ENCODE measurements at regions not wholly inside any gene's neighbourhood (a gene's known extent, or its start where the extent isn't known, plus 50 kb on each side); places are given as distances from the start of the nearest gene placed in this dataset.

DNA sequence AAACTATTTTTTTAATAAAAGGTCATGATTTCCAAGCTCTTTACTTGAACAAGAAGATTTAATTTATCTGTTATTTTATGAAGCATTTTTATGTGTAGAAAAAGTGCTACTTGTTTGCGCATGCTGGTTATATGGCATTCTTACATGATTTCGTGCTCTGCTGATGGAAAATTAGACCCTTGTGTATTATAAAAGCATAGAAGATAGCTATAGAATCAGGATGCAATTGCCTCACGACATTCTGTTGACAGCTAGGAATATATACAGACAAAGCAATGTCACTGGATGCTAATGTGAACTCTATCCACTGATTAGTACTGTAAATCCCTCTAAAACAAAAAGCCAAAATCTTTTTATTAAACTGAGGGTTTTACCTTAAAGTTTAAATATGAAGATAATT, 255.9 kb downstream of the MDFIC start:
- TF ChIP-seq POLR2A (IDR thresholded peaks at IDR 0.05; ENCODE audit: low read length) (no peak), GATA1 (IDR thresholded peaks at IDR 0.05; ENCODE audit: low read depth, low read length) (no peak)

All from erythroblast (primary cell).